SU-DHL-6 (cell line): ENCODE measurements at regions not wholly inside any gene's neighbourhood (a gene's known extent, or its start where the extent isn't known, plus 50 kb on each side); places are given as distances from the start of the nearest gene placed in this dataset.

Experiments used
- H2AFZ ChIP-seq: fragments of 200-600 bp; sonication (generic); 2 replicates; pipeline ENCODE4 v1.6.1; 2014; ENCODE audit warnings: low read depth, mild to moderate bottlenecking, moderate library complexity, mixed read lengths, antibody characterized with exemption, low read length; ENCODE audit not compliant: severe bottlenecking
- H3F3A ChIP-seq: fragments of 200-600 bp; shearing (Covaris generic); 2 replicates; pipeline ENCODE4 v1.6.0; 2016; ENCODE audit warnings: antibody characterized with exemption, mild to moderate bottlenecking; ENCODE audit not compliant: insufficient read depth
- H3K27ac ChIP-seq: fragments of 200-600 bp; sonication (generic); 2 replicates; pipeline ENCODE4 v1.5.1; 2016; ENCODE audit warnings: low read depth, mild to moderate bottlenecking, low read length, moderate library complexity, mixed read lengths
- H3K27me3 ChIP-seq: fragments of 200-600 bp; sonication (generic), shearing (Covaris generic); 2 replicates; pipeline ENCODE4 v1.6.0; 2014; ENCODE audit warnings: mild to moderate bottlenecking, low read length
- H3K36me3 ChIP-seq: fragments of 200-600 bp; sonication (generic); 2 replicates; pipeline ENCODE4 v1.6.1; 2014; ENCODE audit warnings: mild to moderate bottlenecking, low read length, mixed read lengths
- H3K4me2 ChIP-seq: fragments of 300-600, 200-600 bp; shearing (Covaris generic), sonication (generic); 2 replicates; pipeline ENCODE4 v1.6.0; 2014; ENCODE audit warnings: low read length, low read depth, mild to moderate bottlenecking; ENCODE audit not compliant: poor library complexity, severe bottlenecking
- H3K4me3 ChIP-seq: fragments of 200-600 bp; sonication (generic); 2 replicates; pipeline ENCODE4 v1.5.1; 2014; ENCODE audit warnings: antibody characterized with exemption, low read length, mild to moderate bottlenecking, mixed read lengths; ENCODE audit not compliant: insufficient read depth, poor library complexity, severe bottlenecking
- H3K79me2 ChIP-seq: fragments of 200-600 bp; sonication (generic); 2 replicates; pipeline ENCODE4 v1.6.1; 2014; ENCODE audit warnings: mild to moderate bottlenecking, low read length, moderate library complexity; ENCODE audit not compliant: insufficient read depth
- H3K9ac ChIP-seq: fragments of 200-600 bp; sonication (generic); 2 replicates; pipeline ENCODE4 v1.7.0; 2014; ENCODE audit warnings: mild to moderate bottlenecking, low read length
- H3K9me2 ChIP-seq: fragments of 200-600 bp; sonication (generic); replicated peaks from 2 replicates; pipeline ENCODE4 v1.6.1; 2014; ENCODE audit warnings: low read length; ENCODE audit not compliant: insufficient read depth
- H3K9me3 ChIP-seq: fragments of 200-600 bp; sonication (generic); 2 replicates; pipeline ENCODE4 v1.6.1; 2014; ENCODE audit warnings: low read length, mixed read lengths; ENCODE audit not compliant: insufficient read depth
- H4K20me1 ChIP-seq: fragments of 200-600 bp; sonication (generic); 2 replicates; pipeline ENCODE4 v1.6.1; 2014; ENCODE audit warnings: low read depth, mild to moderate bottlenecking, antibody characterized with exemption, low read length, moderate library complexity, mixed read lengths
- CTCF ChIP-seq: fragments of 200-600 bp; sonication (generic); IDR thresholded peaks from one replicate; pipeline ENCODE4 v1.5.1; 2017; ENCODE audit warnings: antibody characterized with exemption, mild to moderate bottlenecking, low read length, moderate library complexity; ENCODE audit not compliant: insufficient read depth, poor library complexity, severe bottlenecking
- EZH2phosphoT487 ChIP-seq: fragments of 200-600 bp; sonication (generic), shearing (Covaris generic); conservative IDR thresholded peaks from 2 replicates; pipeline ENCODE4 v1.6.1; 2018; ENCODE audit warnings: mild to moderate bottlenecking, antibody characterized with exemption, low read length, moderate library complexity, mixed read lengths

- H3K27ac ChIP-seq: no peak overlapping the region
- no peak overlapping the region for H3K4me3 ChIP-seq
- H3K9me3 ChIP-seq: no peaks in the 10 kb centered on the region
- no peaks in the 10 kb centered on the region for H3K36me3 ChIP-seq
- H2AFZ ChIP-seq: no peak overlapping the region
- no peaks in the 10 kb centered on the region for H3K27me3 ChIP-seq
- no peaks in the 10 kb centered on the region for H4K20me1 ChIP-seq
- no peak overlapping the region for H3K9ac ChIP-seq
- no peaks in the 10 kb centered on the region for H3K9me2 ChIP-seq
- H3K79me2 ChIP-seq: no peaks in the 10 kb centered on the region
- H3K4me2 ChIP-seq: no peak overlapping the region
- no peaks in the 10 kb centered on the region for H3F3A ChIP-seq
- TF ChIP-seq EZH2phosphoT487 (no peak), CTCF (no peak)
These were observed 278.9 kb downstream of the LMO7 start for GRCh38 chr13:75915066-75915465.

GRCh38 chr13:75913925-75914324 is 277.8 kb downstream of the LMO7 start:
- no peaks in the 10 kb centered on the region for H3K79me2 ChIP-seq
- H3K9me3 ChIP-seq: no peaks in the 10 kb centered on the region
- TF ChIP-seq EZH2phosphoT487: no peak
- TF ChIP-seq CTCF: no peak
- no peak overlapping the region for H3K4me2 ChIP-seq
- H3K4me3 ChIP-seq: no peak overlapping the region
- H2AFZ ChIP-seq: no peak overlapping the region
- no peak overlapping the region for H3K9ac ChIP-seq
- no peaks in the 10 kb centered on the region for H3K36me3 ChIP-seq
- H3F3A ChIP-seq: no peaks in the 10 kb centered on the region
- no peaks in the 10 kb centered on the region for H4K20me1 ChIP-seq
- H3K27me3 ChIP-seq: no peaks in the 10 kb centered on the region
- H3K9me2 ChIP-seq: no peaks in the 10 kb centered on the region
- no peak overlapping the region for H3K27ac ChIP-seq

- H3K9me2 ChIP-seq: no peaks in the 10 kb centered on the region
- TF ChIP-seq CTCF (no peak), EZH2phosphoT487 (no peak)
- H3K9me3 ChIP-seq: no peaks in the 10 kb centered on the region
- no peaks in the 10 kb centered on the region for H4K20me1 ChIP-seq
- no peak overlapping the region for H3K9ac ChIP-seq
- no peak overlapping the region for H3K4me2 ChIP-seq
- no peak overlapping the region for H3K4me3 ChIP-seq
- H3K36me3 ChIP-seq: no peaks in the 10 kb centered on the region
- no peaks in the 10 kb centered on the region for H3K79me2 ChIP-seq
- H3F3A ChIP-seq: no peaks in the 10 kb centered on the region
- 0 out of 2 replicates have a peak, but pooled peaks cover 2% of the 10 kb centered on the region for H3K27me3 ChIP-seq
- H3K27ac ChIP-seq: no peak overlapping the region
- H2AFZ ChIP-seq: no peak overlapping the region
These were observed 274.5 kb downstream of the LMO7 start for GRCh38 chr13:75910591-75910990.
